GM18505 (cell line): ENCODE measurements at regions not wholly inside any gene's neighbourhood (a gene's known extent, or its start where the extent isn't known, plus 50 kb on each side); places are given as distances from the start of the nearest gene placed in this dataset.

Source experiments
- ATAC-seq: cut with Tn5 transposase; IDR thresholded peaks from one replicate; pipeline ENCODE4 v1.9.1; 2021; ENCODE audit not compliant: unreplicated experiment
- POLR2A ChIP-seq: IDR thresholded peaks from 4 replicates; pipeline ENCODE4 v1.6.1; 2011; ENCODE audit warnings: borderline replicate concordance; ENCODE audit not compliant: insufficient read depth, insufficient read length; ENCODE audit errors: extremely low read depth

- TF ChIP-seq POLR2A = no peak
- no peak for ATAC-seq
Observed at GRCh38 chr10:121217331-121217730, 366.2 kb downstream of the WDR11 start.

DNA sequence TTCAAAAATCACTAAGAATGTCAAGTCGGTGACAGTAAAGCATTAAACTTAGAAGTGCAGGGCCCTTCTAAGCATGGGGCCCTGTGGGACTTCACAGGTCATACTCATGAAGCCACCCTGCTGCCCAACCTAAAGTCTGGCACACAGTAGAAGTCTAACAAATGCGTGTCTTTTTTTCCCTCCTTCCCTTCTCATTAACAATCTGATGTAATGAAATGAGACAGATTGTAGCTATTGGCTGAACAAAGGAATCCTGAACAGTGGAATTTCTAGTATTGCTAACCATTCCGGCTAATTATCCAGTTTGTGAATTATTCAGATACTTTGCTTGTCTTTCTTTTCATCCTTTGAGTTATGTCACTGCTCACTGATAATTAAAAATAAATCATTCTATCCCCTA is 369.9 kb downstream of the WDR11 start:
- no peak for TF ChIP-seq POLR2A
- no peak for ATAC-seq

GRCh38 chr10:121221991-121222390 is 370.8 kb downstream of the WDR11 start:
- no peak for TF ChIP-seq POLR2A
- no peak for ATAC-seq

- no peak for TF ChIP-seq POLR2A
- no peak for ATAC-seq
Observed at GRCh38 chr10:121222842-121223241, 371.7 kb downstream of the WDR11 start.

GRCh38 chr10:121231079-121231478 is 367.2 kb downstream of the FGFR2 start:
- ATAC-seq = no peak
- no peak for TF ChIP-seq POLR2A

GRCh38 chr10:121232494-121232893 is 365.8 kb downstream of the FGFR2 start:
- TF ChIP-seq POLR2A = no peak
- ATAC-seq = no peak

GRCh38 chr10:121235692-121236091 is 362.6 kb downstream of the FGFR2 start:
- no peak for TF ChIP-seq POLR2A
- ATAC-seq = no peak

- ATAC-seq = no peak
- no peak for TF ChIP-seq POLR2A
Observed at GRCh38 chr10:121236621-121237020, 361.6 kb downstream of the FGFR2 start.

DNA sequence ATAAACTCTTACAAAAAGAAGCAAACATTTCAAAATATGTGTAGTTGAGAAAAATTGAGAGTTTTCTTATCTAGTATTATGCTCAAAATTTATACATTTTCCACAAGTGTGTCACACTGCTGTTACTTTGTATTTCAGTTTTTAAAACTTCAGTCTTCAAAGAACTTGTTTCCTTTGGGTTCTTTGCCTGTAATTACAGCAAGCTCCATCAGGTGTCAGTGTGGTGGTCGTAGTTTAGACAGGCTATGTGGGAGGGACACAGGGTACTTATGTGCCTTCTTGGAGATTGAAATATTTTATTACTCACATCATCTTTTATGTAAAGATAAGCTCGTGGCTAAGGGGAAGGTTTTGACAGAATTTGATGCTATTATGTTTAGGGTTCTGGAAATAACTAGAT is 360.5 kb downstream of the FGFR2 start:
- ATAC-seq = no peak
- TF ChIP-seq POLR2A = no peak

DNA sequence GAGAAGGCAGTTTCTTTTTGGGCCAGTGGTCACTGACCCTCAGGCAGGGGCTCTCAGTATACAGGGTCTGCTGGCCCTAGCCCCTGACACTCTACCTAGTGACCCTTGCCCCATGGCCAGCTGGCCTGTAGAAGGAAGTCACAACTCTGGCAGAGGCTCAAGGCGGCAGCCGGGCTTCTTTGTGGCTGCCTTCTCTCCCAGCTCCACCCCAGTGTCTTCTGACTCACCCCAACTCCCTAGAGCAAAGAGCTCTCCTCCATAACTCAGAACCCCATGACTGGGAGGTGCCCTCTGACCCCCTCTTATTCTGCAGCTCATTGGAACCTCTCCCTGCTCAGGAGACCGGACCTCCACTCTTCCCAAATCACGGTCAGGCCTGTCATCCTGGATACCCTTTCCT is 358.2 kb downstream of the FGFR2 start:
- no peak for ATAC-seq
- no peak for TF ChIP-seq POLR2A

DNA sequence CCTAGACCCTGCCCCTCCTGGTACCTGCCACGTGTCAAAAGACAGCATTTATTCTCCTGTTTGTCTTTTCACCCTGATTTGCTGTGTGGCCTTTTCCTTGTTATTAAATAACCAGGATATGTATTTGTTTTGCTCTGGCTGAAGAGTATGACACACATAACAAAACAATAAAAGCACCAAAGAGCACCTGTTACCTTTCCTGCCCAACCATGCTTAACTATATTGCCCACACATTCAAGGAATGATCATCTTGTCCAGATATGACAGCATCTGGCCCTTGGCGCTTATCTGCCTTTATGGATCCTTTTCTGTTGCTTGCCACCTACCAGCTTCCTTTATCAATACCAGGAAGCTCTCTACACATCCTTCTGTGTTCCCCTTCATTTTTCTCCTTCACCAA is 357.7 kb downstream of the FGFR2 start:
- ATAC-seq = no peak

GRCh38 chr10:121241337-121241736 is 356.9 kb downstream of the FGFR2 start:
- no peak for ATAC-seq
- TF ChIP-seq POLR2A = no peak

More for the DNA sequence above, 357.7 kb downstream of the FGFR2 start:
- TF ChIP-seq POLR2A = no peak

GRCh38 chr10:121242741-121243608 is 355.3 kb downstream of the FGFR2 start:
- no peak for TF ChIP-seq POLR2A
- no peak for ATAC-seq

GRCh38 chr10:121243609-121244241 is 354.5 kb downstream of the FGFR2 start:
- ATAC-seq = no peak
- TF ChIP-seq POLR2A = no peak
